ENCODE measurements at regions not wholly inside any gene's neighbourhood (a gene's known extent, or its start where the extent isn't known, plus 50 kb on each side); places are given as distances from the start of the nearest gene placed in this dataset.

- H3K4me1 ChIP-seq (ENCODE audit: control insufficient read depth, extremely low read depth, insufficient read depth, low read length) = no peaks in the 10 kb centered on the region
- ChIA-PET CTCF (no interaction called here), POLR2A (no interaction called here)
- DNase-seq (ENCODE audit: low read depth, low spot score) (no peak), FAIRE-seq (no peak)
- H3K9me3 ChIP-seq (replicated peaks; ENCODE audit: control insufficient read depth, insufficient read depth, low read length) = peaks cover 2% of the 10 kb centered on the region
- intact Hi-C loops (cut with micrococcal nuclease) = no loop called here
- H3K27ac ChIP-seq (ENCODE audit: insufficient read depth, low read depth, low read length) = no peak overlapping the region
- H3K9me1 ChIP-seq (replicated peaks; ENCODE audit: control insufficient read depth, extremely low read depth, insufficient read depth, low read length) = no peaks in the 10 kb centered on the region
- H3K4me2 ChIP-seq (ENCODE audit: insufficient read depth, low read length) = no peak overlapping the region
- no TSS peak for BruUV-seq (replicated peaks)
- no peak overlapping the region for H2AFZ ChIP-seq (ENCODE audit: low read depth, low read length)
- no peak overlapping the region for H3K9ac ChIP-seq (replicated peaks; ENCODE audit: extremely low read depth, insufficient read depth, low read length)
- H3K36me3 ChIP-seq (ENCODE audit: control insufficient read depth in 2 of 2, extremely low read depth in 1 of 2, insufficient read depth in 2 of 2, low read length in 2 of 2) = no peaks in the 10 kb centered on the region
- TF ChIP-seq POLR2AphosphoS5 (IDR thresholded peaks at IDR 0.05; ENCODE audit: insufficient read depth, low read depth, low read length) = no peak
- no peak for TF ChIP-seq MYC (IDR thresholded peaks at IDR 0.05; ENCODE audit: low read depth, low read length)
- no peak for TF ChIP-seq GATA2 (IDR thresholded peaks at IDR 0.05; ENCODE audit: insufficient read depth, insufficient read length, low read depth, low read length)
- no peak for TF ChIP-seq POLR2A (IDR thresholded peaks at IDR 0.05; ENCODE audit: low read depth, low read length)
- TF ChIP-seq JUN (IDR thresholded peaks at IDR 0.05; ENCODE audit: borderline replicate concordance, insufficient read depth, insufficient read length, low read depth) = no peak
- no peak for TF ChIP-seq EZH2 (IDR thresholded peaks at IDR 0.05; ENCODE audit: borderline replicate concordance, low read depth, low read length, severe bottlenecking)
- dilution Hi-C loops (cut with MboI; ENCODE audit: extremely low pct_ligation_motif_present, low sequenced_read_pairs) = no loop called here
- H3K79me2 ChIP-seq (ENCODE audit: control insufficient read depth, insufficient read depth, low read length) = no peaks in the 10 kb centered on the region
- H3K27me3 ChIP-seq (ENCODE audit: control insufficient read depth in 2 of 2, insufficient read depth in 2 of 2, low read length in 2 of 2) = no peaks in the 10 kb centered on the region
- H3K4me3 ChIP-seq (replicated peaks in 1 of 3; ENCODE audit: insufficient read depth in 1 of 3, low read depth in 1 of 3, low read length in 3 of 3) = no peak overlapping the region
- H4K20me1 ChIP-seq (replicated peaks; ENCODE audit: control insufficient read depth, extremely low read depth, insufficient read depth, low read length) = no peaks in the 10 kb centered on the region
Observed at GRCh38 chr14:81638656-81639280, 105.1 kb upstream of the SEL1L start.

GRCh38 chr14:81653626-81654025, 120.0 kb upstream of the SEL1L start:
- Histone ChIP-seq H4K20me1 (replicated peaks; ENCODE audit: control insufficient read depth, extremely low read depth, insufficient read depth, low read length) (no peaks in the 10 kb centered on the region), H3K9ac (replicated peaks; ENCODE audit: extremely low read depth, insufficient read depth, low read length) (no peak overlapping the region), H3K27me3 (ENCODE audit: control insufficient read depth in 2 of 2, insufficient read depth in 2 of 2, low read length in 2 of 2) (no peaks in the 10 kb centered on the region), H3K9me3 (replicated peaks; ENCODE audit: control insufficient read depth, insufficient read depth, low read length) (peaks cover 3% of the 10 kb centered on the region), H3K4me3 (replicated peaks in 1 of 3; ENCODE audit: insufficient read depth in 1 of 3, low read depth in 1 of 3, low read length in 3 of 3) (no peak overlapping the region), H3K36me3 (ENCODE audit: control insufficient read depth in 2 of 2, extremely low read depth in 1 of 2, insufficient read depth in 2 of 2, low read length in 2 of 2) (no peaks in the 10 kb centered on the region), H2AFZ (ENCODE audit: low read depth, low read length) (no peak overlapping the region), H3K27ac (ENCODE audit: insufficient read depth, low read depth, low read length) (no peak overlapping the region), H3K4me1 (ENCODE audit: control insufficient read depth, extremely low read depth, insufficient read depth, low read length) (no peaks in the 10 kb centered on the region), H3K9me1 (replicated peaks; ENCODE audit: control insufficient read depth, extremely low read depth, insufficient read depth, low read length) (no peaks in the 10 kb centered on the region), H3K4me2 (ENCODE audit: insufficient read depth, low read length) (no peak overlapping the region), H3K79me2 (ENCODE audit: control insufficient read depth, insufficient read depth, low read length) (no peaks in the 10 kb centered on the region)
- no peak for TF ChIP-seq GATA2 (IDR thresholded peaks at IDR 0.05; ENCODE audit: insufficient read depth, insufficient read length, low read depth, low read length)
- intact Hi-C loops (cut with micrococcal nuclease) (no loop called here), dilution Hi-C loops (cut with MboI; ENCODE audit: extremely low pct_ligation_motif_present, low sequenced_read_pairs) (no loop called here)
- FAIRE-seq = no peak
- no peak for DNase-seq (ENCODE audit: low read depth, low spot score)
- CTCF ChIA-PET = no interaction called here
- POLR2A ChIA-PET = no interaction called here
- BruUV-seq (replicated peaks) = no TSS peak
